ENCODE measurements at regions not wholly inside any gene's neighbourhood (a gene's known extent, or its start where the extent isn't known, plus 50 kb on each side); places are given as distances from the start of the nearest gene placed in this dataset.

- WGBS, 2 donors: 30 to 32% methylated on average over 41 of the region's 41 CpGs
- intact Hi-C loops (cut with DNase I; ENCODE audit: low total_unique reads): no loop called here
- no peak for DNase-seq (ENCODE audit: low spot score in 2 of 2)
- no peak for TF ChIP-seq POLR2A (IDR thresholded peaks at IDR 0.05)
- TF ChIP-seq, protein P1, sequence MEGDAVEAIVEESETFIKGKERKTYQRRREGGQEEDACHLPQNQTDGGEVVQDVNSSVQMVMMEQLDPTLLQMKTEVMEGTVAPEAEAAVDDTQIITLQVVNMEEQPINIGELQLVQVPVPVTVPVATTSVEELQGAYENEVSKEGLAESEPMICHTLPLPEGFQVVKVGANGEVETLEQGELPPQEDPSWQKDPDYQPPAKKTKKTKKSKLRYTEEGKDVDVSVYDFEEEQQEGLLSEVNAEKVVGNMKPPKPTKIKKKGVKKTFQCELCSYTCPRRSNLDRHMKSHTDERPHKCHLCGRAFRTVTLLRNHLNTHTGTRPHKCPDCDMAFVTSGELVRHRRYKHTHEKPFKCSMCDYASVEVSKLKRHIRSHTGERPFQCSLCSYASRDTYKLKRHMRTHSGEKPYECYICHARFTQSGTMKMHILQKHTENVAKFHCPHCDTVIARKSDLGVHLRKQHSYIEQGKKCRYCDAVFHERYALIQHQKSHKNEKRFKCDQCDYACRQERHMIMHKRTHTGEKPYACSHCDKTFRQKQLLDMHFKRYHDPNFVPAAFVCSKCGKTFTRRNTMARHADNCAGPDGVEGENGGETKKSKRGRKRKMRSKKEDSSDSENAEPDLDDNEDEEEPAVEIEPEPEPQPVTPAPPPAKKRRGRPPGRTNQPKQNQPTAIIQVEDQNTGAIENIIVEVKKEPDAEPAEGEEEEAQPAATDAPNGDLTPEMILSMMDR (IDR thresholded peaks at IDR 0.05): no peak
- no peak overlapping the region for H3K4me3 ChIP-seq (ENCODE audit: low read depth, poor library complexity, severe bottlenecking)
These were observed 51.1 kb upstream of the PPP2R3B start for GRCh38 chrX:437661-438390.

GRCh38 chrX:439241-439640, 52.5 kb upstream of the PPP2R3B start:
- no peak for DNase-seq (ENCODE audit: low spot score in 2 of 2)
- 89 to 95% methylated on average over 7 of the region's 7 CpGs for WGBS, 2 donors
- no peak for TF ChIP-seq POLR2A (IDR thresholded peaks at IDR 0.05)
- intact Hi-C loops (cut with DNase I; ENCODE audit: low total_unique reads): no loop called here
- no peak overlapping the region for H3K4me3 ChIP-seq (ENCODE audit: low read depth, poor library complexity, severe bottlenecking)

DNA sequence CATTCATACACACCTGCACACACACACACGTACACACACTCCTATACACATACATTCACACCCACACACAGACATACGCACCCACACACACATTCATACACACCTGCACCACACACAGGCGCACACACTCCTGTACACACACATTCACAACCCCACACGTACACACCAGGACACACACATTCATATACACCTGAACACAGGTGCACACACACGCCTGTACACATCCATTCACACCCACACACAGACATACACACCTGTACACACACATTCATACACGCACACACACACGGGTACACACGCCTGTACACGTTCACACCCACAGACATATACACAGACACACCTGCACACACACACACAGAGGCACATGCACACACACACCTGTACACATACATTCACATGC, 53.0 kb upstream of the PPP2R3B start:
- H3K4me3 ChIP-seq (ENCODE audit: low read depth, poor library complexity, severe bottlenecking): no peak overlapping the region
- DNase-seq (ENCODE audit: low spot score in 2 of 2): no peak
- intact Hi-C loops (cut with DNase I; ENCODE audit: low total_unique reads): no loop called here
- WGBS, 2 donors: 94% methylated on average over 9 of the region's 9 CpGs
- TF ChIP-seq, protein P1 (IDR thresholded peaks at IDR 0.05): no peak
- no peak for TF ChIP-seq POLR2A (IDR thresholded peaks at IDR 0.05)

- no peak overlapping the region for H3K4me3 ChIP-seq (ENCODE audit: low read depth, poor library complexity, severe bottlenecking)
- 78 to 89% methylated on average over 14 of the region's 14 CpGs for WGBS, 2 donors
- TF ChIP-seq, protein P1 (IDR thresholded peaks at IDR 0.05): no peak
- no peak for TF ChIP-seq POLR2A (IDR thresholded peaks at IDR 0.05)
- no peak for DNase-seq (ENCODE audit: low spot score in 2 of 2)
- intact Hi-C loops (cut with DNase I; ENCODE audit: low total_unique reads): no loop called here
These were observed 53.9 kb upstream of the PPP2R3B start for GRCh38 chrX:440636-441035.

- H3K4me3 ChIP-seq (ENCODE audit: low read depth, poor library complexity, severe bottlenecking): no peak overlapping the region
- 70 to 74% methylated on average over 11 of the region's 11 CpGs for WGBS, 2 donors
- intact Hi-C loops (cut with DNase I; ENCODE audit: low total_unique reads): no loop called here
- DNase-seq (ENCODE audit: low spot score in 2 of 2): no peak
- TF ChIP-seq, protein P1 (IDR thresholded peaks at IDR 0.05): no peak
- no peak for TF ChIP-seq POLR2A (IDR thresholded peaks at IDR 0.05)
These were observed 57.0 kb upstream of the PPP2R3B start for GRCh38 chrX:443536-444210.

DNA sequence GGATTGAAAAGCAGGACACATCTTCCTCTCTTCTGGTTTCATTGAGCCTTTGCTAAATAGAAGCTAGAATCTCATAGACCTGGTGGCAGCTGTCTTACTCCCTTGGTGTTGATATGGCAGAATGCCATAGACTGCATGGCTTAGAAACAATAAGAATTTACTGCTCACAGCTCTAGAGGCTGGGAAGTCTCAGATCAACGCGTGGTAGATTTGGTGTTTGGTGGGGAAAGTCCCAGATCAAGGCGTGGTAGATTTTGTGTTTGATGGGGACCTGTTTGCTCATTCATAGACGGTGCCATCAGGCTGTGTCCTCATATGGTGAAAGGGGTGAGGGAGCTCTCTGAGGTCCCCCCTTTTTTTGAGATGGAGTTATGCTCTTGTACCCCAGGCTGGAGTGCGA, 57.6 kb upstream of the PPP2R3B start:
- no peak overlapping the region for H3K4me3 ChIP-seq (ENCODE audit: low read depth, poor library complexity, severe bottlenecking)
- DNase-seq (ENCODE audit: low spot score in 2 of 2): no peak
- intact Hi-C loops (cut with DNase I; ENCODE audit: low total_unique reads): no loop called here
- 71 to 87% methylated on average over 5 of the region's 5 CpGs for WGBS, 2 donors
- TF ChIP-seq POLR2A (IDR thresholded peaks at IDR 0.05): no peak
- TF ChIP-seq, protein P1 (IDR thresholded peaks at IDR 0.05): no peak

All from lower leg skin (tissue), 4 donors.